ENCODE measurements at regions not wholly inside any gene's neighbourhood (a gene's known extent, or its start where the extent isn't known, plus 50 kb on each side); places are given as distances from the start of the nearest gene placed in this dataset.

- Histone ChIP-seq H4K8ac (ENCODE audit: low read length) (no peak overlapping the region), H3K79me1 (replicated peaks; ENCODE audit: low read length, poor library complexity, severe bottlenecking) (no peaks in the 10 kb centered on the region), H2AFZ (ENCODE audit: low read depth, low read length) (no peak overlapping the region), H2AK5ac (ENCODE audit: low read length, severe bottlenecking) (peak overlapping the region; percentile 9), H2BK15ac (ENCODE audit: low read depth, poor library complexity, severe bottlenecking) (no peak overlapping the region), H3K4me1 (ENCODE audit: control insufficient read depth, insufficient read depth, low read depth, low read length) (peaks cover 2% of the 10 kb centered on the region), H3K4me3 (ENCODE audit: insufficient read depth in 1 of 2, low read depth in 1 of 2, low read length in 2 of 2) (no peak overlapping the region), H3K9ac (ENCODE audit: low read length) (no peak overlapping the region), H3K14ac (ENCODE audit: low read length in 2 of 2) (no peak overlapping the region), H3K23ac (ENCODE audit: low read length in 2 of 2) (no peak overlapping the region), H3K18ac (ENCODE audit: low read depth in 1 of 2, low read length in 2 of 2) (no peak overlapping the region), H3K4ac (ENCODE audit: low read depth in 1 of 2, low read length in 2 of 2) (no peak overlapping the region), H3K27me3 (ENCODE audit: control insufficient read depth in 1 of 2, insufficient read depth in 1 of 2, low read length in 2 of 2) (no peaks in the 10 kb centered on the region), H3K4me2 (ENCODE audit: low read length, poor library complexity, severe bottlenecking) (no peak overlapping the region), H2BK120ac (ENCODE audit: low read depth, low read length) (no peak overlapping the region), H2BK5ac (ENCODE audit: low read depth, low read length, poor library complexity, severe bottlenecking) (no peak overlapping the region), H4K91ac (ENCODE audit: low read length) (no peak overlapping the region), H3K27ac (ENCODE audit: low read length, poor library complexity, severe bottlenecking) (no peak overlapping the region), H3K9me3 (ENCODE audit: control insufficient read depth, low read length) (no peaks in the 10 kb centered on the region), H2BK12ac (ENCODE audit: low read length in 2 of 2) (no peak overlapping the region), H3K36me3 (ENCODE audit: control insufficient read depth in 1 of 2, insufficient read depth in 2 of 2, low read depth in 1 of 2, low read length in 2 of 2) (no peaks in the 10 kb centered on the region)
- DNase-seq: no peak
- 71% methylated on average over 2 of the region's 2 CpGs for WGBS
Measured at GRCh38 chr4:19803406-19803805, 448.3 kb upstream of the SLIT2 start.

- no peak overlapping the region for H3K14ac ChIP-seq (ENCODE audit: low read length in 2 of 2)
- H3K4me1 ChIP-seq (ENCODE audit: control insufficient read depth, insufficient read depth, low read depth, low read length): no peaks in the 10 kb centered on the region
Measured at GRCh38 chr4:19793831-19794230, 457.9 kb upstream of the SLIT2 start.

GRCh38 chr4:19791422-19792123, 460.1 kb upstream of the SLIT2 start:
- Histone ChIP-seq H3K9ac (ENCODE audit: low read length) (no peak overlapping the region), H2AFZ (ENCODE audit: low read depth, low read length) (no peak overlapping the region), H3K4me2 (ENCODE audit: low read length, poor library complexity, severe bottlenecking) (no peak overlapping the region), H3K23ac (ENCODE audit: low read length in 2 of 2) (no peak overlapping the region), H3K27ac (ENCODE audit: low read length, poor library complexity, severe bottlenecking) (no peak overlapping the region), H3K27me3 (ENCODE audit: control insufficient read depth in 1 of 2, insufficient read depth in 1 of 2, low read length in 2 of 2) (no peaks in the 10 kb centered on the region), H2BK12ac (ENCODE audit: low read length in 2 of 2) (no peak overlapping the region), H3K4me3 (ENCODE audit: insufficient read depth in 1 of 2, low read depth in 1 of 2, low read length in 2 of 2) (no peak overlapping the region), H3K14ac (ENCODE audit: low read length in 2 of 2) (no peak overlapping the region), H4K8ac (ENCODE audit: low read length) (no peak overlapping the region), H3K18ac (ENCODE audit: low read depth in 1 of 2, low read length in 2 of 2) (no peak overlapping the region), H3K4ac (ENCODE audit: low read depth in 1 of 2, low read length in 2 of 2) (no peak overlapping the region), H3K4me1 (ENCODE audit: control insufficient read depth, insufficient read depth, low read depth, low read length) (no peaks in the 10 kb centered on the region), H3K36me3 (ENCODE audit: control insufficient read depth in 1 of 2, insufficient read depth in 2 of 2, low read depth in 1 of 2, low read length in 2 of 2) (no peaks in the 10 kb centered on the region), H2BK5ac (ENCODE audit: low read depth, low read length, poor library complexity, severe bottlenecking) (no peak overlapping the region), H2AK5ac (ENCODE audit: low read length, severe bottlenecking) (no peak overlapping the region), H3K9me3 (ENCODE audit: control insufficient read depth, low read length) (no peaks in the 10 kb centered on the region), H2BK15ac (ENCODE audit: low read depth, poor library complexity, severe bottlenecking) (no peak overlapping the region), H3K79me1 (replicated peaks; ENCODE audit: low read length, poor library complexity, severe bottlenecking) (no peaks in the 10 kb centered on the region), H4K91ac (ENCODE audit: low read length) (no peak overlapping the region), H2BK120ac (ENCODE audit: low read depth, low read length) (no peak overlapping the region)
- WGBS: 89% methylated on average over 4 of the region's 5 CpGs
- no peak for DNase-seq

More at GRCh38 chr4:19793831-19794230, 457.9 kb upstream of the SLIT2 start:
- no peaks in the 10 kb centered on the region for H3K9me3 ChIP-seq (ENCODE audit: control insufficient read depth, low read length)
- H4K8ac ChIP-seq (ENCODE audit: low read length): no peak overlapping the region
- H3K23ac ChIP-seq (ENCODE audit: low read length in 2 of 2): no peak overlapping the region
- H3K9ac ChIP-seq (ENCODE audit: low read length): no peak overlapping the region
- no peak overlapping the region for H2BK15ac ChIP-seq (ENCODE audit: low read depth, poor library complexity, severe bottlenecking)
- no peak for DNase-seq
- no peak overlapping the region for H2AFZ ChIP-seq (ENCODE audit: low read depth, low read length)
- H4K91ac ChIP-seq (ENCODE audit: low read length): no peak overlapping the region
- no peak overlapping the region for H2BK5ac ChIP-seq (ENCODE audit: low read depth, low read length, poor library complexity, severe bottlenecking)
- H3K4me2 ChIP-seq (ENCODE audit: low read length, poor library complexity, severe bottlenecking): no peak overlapping the region
- no peaks in the 10 kb centered on the region for H3K36me3 ChIP-seq (ENCODE audit: control insufficient read depth in 1 of 2, insufficient read depth in 2 of 2, low read depth in 1 of 2, low read length in 2 of 2)
- H2AK5ac ChIP-seq (ENCODE audit: low read length, severe bottlenecking): no peak overlapping the region
- H3K18ac ChIP-seq (ENCODE audit: low read depth in 1 of 2, low read length in 2 of 2): no peak overlapping the region
- no peak overlapping the region for H3K4ac ChIP-seq (ENCODE audit: low read depth in 1 of 2, low read length in 2 of 2)
- no peaks in the 10 kb centered on the region for H3K27me3 ChIP-seq (ENCODE audit: control insufficient read depth in 1 of 2, insufficient read depth in 1 of 2, low read length in 2 of 2)
- no peak overlapping the region for H2BK12ac ChIP-seq (ENCODE audit: low read length in 2 of 2)
- no peak overlapping the region for H3K27ac ChIP-seq (ENCODE audit: low read length, poor library complexity, severe bottlenecking)
- H3K4me3 ChIP-seq (ENCODE audit: insufficient read depth in 1 of 2, low read depth in 1 of 2, low read length in 2 of 2): no peak overlapping the region
- no peak overlapping the region for H2BK120ac ChIP-seq (ENCODE audit: low read depth, low read length)
- no peaks in the 10 kb centered on the region for H3K79me1 ChIP-seq (replicated peaks; ENCODE audit: low read length, poor library complexity, severe bottlenecking)

- Histone ChIP-seq H3K36me3 (ENCODE audit: control insufficient read depth in 1 of 2, insufficient read depth in 2 of 2, low read depth in 1 of 2, low read length in 2 of 2) (no peaks in the 10 kb centered on the region), H3K4ac (ENCODE audit: low read depth in 1 of 2, low read length in 2 of 2) (no peak overlapping the region), H2BK12ac (ENCODE audit: low read length in 2 of 2) (no peak overlapping the region), H3K79me1 (replicated peaks; ENCODE audit: low read length, poor library complexity, severe bottlenecking) (no peaks in the 10 kb centered on the region), H3K9ac (ENCODE audit: low read length) (no peak overlapping the region), H3K4me1 (ENCODE audit: control insufficient read depth, insufficient read depth, low read depth, low read length) (no peaks in the 10 kb centered on the region), H2AFZ (ENCODE audit: low read depth, low read length) (no peak overlapping the region), H2BK15ac (ENCODE audit: low read depth, poor library complexity, severe bottlenecking) (no peak overlapping the region), H2BK120ac (ENCODE audit: low read depth, low read length) (no peak overlapping the region), H3K23ac (ENCODE audit: low read length in 2 of 2) (no peak overlapping the region), H3K18ac (ENCODE audit: low read depth in 1 of 2, low read length in 2 of 2) (no peak overlapping the region), H2AK5ac (ENCODE audit: low read length, severe bottlenecking) (no peak overlapping the region), H3K14ac (ENCODE audit: low read length in 2 of 2) (no peak overlapping the region), H2BK5ac (ENCODE audit: low read depth, low read length, poor library complexity, severe bottlenecking) (no peak overlapping the region), H3K27me3 (ENCODE audit: control insufficient read depth in 1 of 2, insufficient read depth in 1 of 2, low read length in 2 of 2) (no peaks in the 10 kb centered on the region), H3K4me2 (ENCODE audit: low read length, poor library complexity, severe bottlenecking) (no peak overlapping the region), H4K91ac (ENCODE audit: low read length) (no peak overlapping the region), H3K4me3 (ENCODE audit: insufficient read depth in 1 of 2, low read depth in 1 of 2, low read length in 2 of 2) (no peak overlapping the region), H3K9me3 (ENCODE audit: control insufficient read depth, low read length) (peaks cover 17% of the 10 kb centered on the region), H4K8ac (ENCODE audit: low read length) (no peak overlapping the region), H3K27ac (ENCODE audit: low read length, poor library complexity, severe bottlenecking) (no peak overlapping the region)
- no CpG with 5 or more reads among the region's 1 CpG for WGBS
- DNase-seq: no peak
Measured at GRCh38 chr4:19786616-19787015, 465.1 kb upstream of the SLIT2 start.

Data from mesenchymal stem cell (in vitro differentiated cells and primary cell).